ENCODE measurements at regions not wholly inside any gene's neighbourhood (a gene's known extent, or its start where the extent isn't known, plus 50 kb on each side); places are given as distances from the start of the nearest gene placed in this dataset.

- TF ChIP-seq CTCF (IDR thresholded peaks at IDR 0.05; ENCODE audit: low read depth, low read length): no peak
- TF ChIP-seq EZH2phosphoT487 (IDR thresholded peaks at IDR 0.05; ENCODE audit: low read depth): no peak
Observed at GRCh38 chr2:166784296-166784946, 103.9 kb upstream of the XIRP2 start.

Measured in OCI-LY3 (cell line).